ENCODE measurements at regions not wholly inside any gene's neighbourhood (a gene's known extent, or its start where the extent isn't known, plus 50 kb on each side); places are given as distances from the start of the nearest gene placed in this dataset.

- H3K4me3 ChIP-seq, result no peak overlapping the region
- H3K36me3 ChIP-seq, result peaks cover 0 to 82% (median 10%) of the 10 kb centered on the region in 9 donors
- ATAC-seq (no peak), DNase-seq (no peak)
- WGBS, 4 donors, result 92 to 99% (median 94%) methylated on average over 3 of the region's 3 CpGs
- H3K4me1 ChIP-seq, result peaks cover 0 to 26% (median 0%) of the 10 kb centered on the region in 12 donors
- intact Hi-C loops (cut with DNase I), result loop anchor here in 1 of 10 donors (10.0 kb wide), 1 partner anchor 150 kb away; no protein-coding TSS in a partner anchor
- H3K9me3 ChIP-seq, result no peaks in the 10 kb centered on the region
- no peak overlapping the region for H3K27ac ChIP-seq
- no peaks in the 10 kb centered on the region for H3K27me3 ChIP-seq
- TF ChIP-seq, protein P1, sequence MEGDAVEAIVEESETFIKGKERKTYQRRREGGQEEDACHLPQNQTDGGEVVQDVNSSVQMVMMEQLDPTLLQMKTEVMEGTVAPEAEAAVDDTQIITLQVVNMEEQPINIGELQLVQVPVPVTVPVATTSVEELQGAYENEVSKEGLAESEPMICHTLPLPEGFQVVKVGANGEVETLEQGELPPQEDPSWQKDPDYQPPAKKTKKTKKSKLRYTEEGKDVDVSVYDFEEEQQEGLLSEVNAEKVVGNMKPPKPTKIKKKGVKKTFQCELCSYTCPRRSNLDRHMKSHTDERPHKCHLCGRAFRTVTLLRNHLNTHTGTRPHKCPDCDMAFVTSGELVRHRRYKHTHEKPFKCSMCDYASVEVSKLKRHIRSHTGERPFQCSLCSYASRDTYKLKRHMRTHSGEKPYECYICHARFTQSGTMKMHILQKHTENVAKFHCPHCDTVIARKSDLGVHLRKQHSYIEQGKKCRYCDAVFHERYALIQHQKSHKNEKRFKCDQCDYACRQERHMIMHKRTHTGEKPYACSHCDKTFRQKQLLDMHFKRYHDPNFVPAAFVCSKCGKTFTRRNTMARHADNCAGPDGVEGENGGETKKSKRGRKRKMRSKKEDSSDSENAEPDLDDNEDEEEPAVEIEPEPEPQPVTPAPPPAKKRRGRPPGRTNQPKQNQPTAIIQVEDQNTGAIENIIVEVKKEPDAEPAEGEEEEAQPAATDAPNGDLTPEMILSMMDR (IDR thresholded peaks at IDR 0.05), result no peak
- TF ChIP-seq POLR2A (IDR thresholded peaks at IDR 0.05), result no peak
Observed at GRCh38 chr2:196224756-196225155, 53.4 kb upstream of the STK17B start.

- TF ChIP-seq, protein P1 (IDR thresholded peaks at IDR 0.05), result no peak
- no peak for TF ChIP-seq POLR2A (IDR thresholded peaks at IDR 0.05)
- intact Hi-C loops (cut with DNase I), result loop anchor here in 1 of 10 donors (10.0 kb wide), 1 partner anchor 150 kb away; no protein-coding TSS in a partner anchor
- peaks cover 0 to 28% (median 0%) of the 10 kb centered on the region in 12 donors for H3K4me1 ChIP-seq
- H3K27me3 ChIP-seq, result no peaks in the 10 kb centered on the region
- H3K4me3 ChIP-seq, result no peak overlapping the region
- no peaks in the 10 kb centered on the region for H3K9me3 ChIP-seq
- no peak overlapping the region for H3K27ac ChIP-seq
- DNase-seq (no peak), ATAC-seq (no peak)
- peaks cover 0 to 77% (median 7%) of the 10 kb centered on the region in 9 donors for H3K36me3 ChIP-seq
- WGBS, 4 donors, result 36 to 59% (median 53%) methylated on average over 1 of the region's 1 CpG
Observed at GRCh38 chr2:196225213-196225612, 53.8 kb upstream of the STK17B start.

- Histone ChIP-seq H3K27me3 (no peaks in the 10 kb centered on the region), H3K36me3 (peaks cover 0 to 69% (median 7%) of the 10 kb centered on the region in 9 donors), H3K9me3 (no peaks in the 10 kb centered on the region), H3K4me1 (peaks cover 0 to 28% (median 0%) of the 10 kb centered on the region in 12 donors), H3K27ac (no peak overlapping the region), H3K4me3 (no peak overlapping the region)
- DNase-seq, result no peak
- intact Hi-C loops (cut with DNase I), result loop anchor here in 1 of 10 donors (10.0 kb wide), 1 partner anchor 151 kb away; no protein-coding TSS in a partner anchor
- TF ChIP-seq, protein P1 (IDR thresholded peaks at IDR 0.05), result no peak
- TF ChIP-seq POLR2A (IDR thresholded peaks at IDR 0.05), result no peak
- no peak for ATAC-seq
Observed at GRCh38 chr2:196226058-196226706, 54.8 kb upstream of the STK17B start.

DNA sequence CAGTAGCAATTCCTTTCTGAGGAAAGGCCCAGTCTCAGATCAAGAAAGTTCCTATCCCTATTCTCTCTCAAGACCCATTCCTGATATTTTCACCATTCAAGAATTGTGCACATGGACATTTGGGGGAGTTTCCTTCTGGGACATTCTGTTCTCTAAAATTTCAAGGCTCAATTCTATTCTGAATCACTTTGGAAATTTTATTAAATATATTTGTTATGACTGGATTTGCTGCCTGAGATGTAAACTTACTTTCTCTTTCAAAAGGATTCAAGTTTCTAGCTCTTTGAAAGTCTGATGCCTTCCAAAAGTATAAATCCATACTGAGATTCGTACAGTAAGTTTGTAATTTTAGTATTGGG, 55.3 kb upstream of the STK17B start:
- DNase-seq (no peak), ATAC-seq (no peak)
- H3K27ac ChIP-seq, result no peak overlapping the region
- H3K4me1 ChIP-seq, result peaks cover 0 to 28% (median 0%) of the 10 kb centered on the region in 12 donors
- H3K36me3 ChIP-seq, result peaks cover 0 to 65% (median 7%) of the 10 kb centered on the region in 9 donors
- no peaks in the 10 kb centered on the region for H3K9me3 ChIP-seq
- 93 to 97% (median 96%) methylated on average over 1 of the region's 1 CpG for WGBS, 4 donors
- H3K4me3 ChIP-seq, result no peak overlapping the region
- TF ChIP-seq, protein P1 (IDR thresholded peaks at IDR 0.05), result no peak
- no peak for TF ChIP-seq POLR2A (IDR thresholded peaks at IDR 0.05)
- intact Hi-C loops (cut with DNase I), result loop anchor here in 1 of 10 donors (10.0 kb wide), 1 partner anchor 152 kb away; no protein-coding TSS in a partner anchor
- H3K27me3 ChIP-seq, result no peaks in the 10 kb centered on the region
